GM18505 (cell line): ENCODE measurements at regions not wholly inside any gene's neighbourhood (a gene's known extent, or its start where the extent isn't known, plus 50 kb on each side); places are given as distances from the start of the nearest gene placed in this dataset.
A peak's percentile ranks its signal among the peaks of the same experiment; 100 is the strongest.

Experiments
- ATAC-seq: cut with Tn5 transposase; IDR thresholded peaks from one replicate; pipeline ENCODE4 v1.9.1; 2021; ENCODE audit not compliant: unreplicated experiment
- POLR2A ChIP-seq: IDR thresholded peaks from 4 replicates; pipeline ENCODE4 v1.6.1; 2011; ENCODE audit warnings: borderline replicate concordance; ENCODE audit not compliant: insufficient read depth, insufficient read length; ENCODE audit errors: extremely low read depth

GRCh38 chr21:36235058-36235582, 78.5 kb downstream of the DOP1B start:
- no peak for ATAC-seq
- TF ChIP-seq POLR2A: no peak

- no peak for TF ChIP-seq POLR2A
- ATAC-seq: no peak
Observed at GRCh38 chr21:36236052-36236730, 79.6 kb downstream of the DOP1B start.

- no peak for ATAC-seq
- no peak for TF ChIP-seq POLR2A
Observed at GRCh38 chr21:36237441-36237840, 80.8 kb downstream of the DOP1B start.

GRCh38 chr21:36239585-36239984, 80.4 kb upstream of the MORC3 start:
- TF ChIP-seq POLR2A: no peak
- no peak for ATAC-seq

GRCh38 chr21:36241717-36242116, 78.3 kb upstream of the MORC3 start:
- no peak for TF ChIP-seq POLR2A
- no peak for ATAC-seq

GRCh38 chr21:36245115-36245514, 74.9 kb upstream of the MORC3 start:
- no peak for TF ChIP-seq POLR2A
- ATAC-seq: no peak

- no peak for ATAC-seq
Observed at GRCh38 chr21:36245649-36246048, 74.3 kb upstream of the MORC3 start.

GRCh38 chr21:36246080-36246631, 73.8 kb upstream of the MORC3 start:
- TF ChIP-seq POLR2A: no peak
- no peak for ATAC-seq

More at GRCh38 chr21:36245649-36246048, 74.3 kb upstream of the MORC3 start:
- no peak for TF ChIP-seq POLR2A

- TF ChIP-seq POLR2A: no peak
- ATAC-seq: no peak
Observed at GRCh38 chr21:36247316-36248010, 72.5 kb upstream of the MORC3 start.

GRCh38 chr21:36249576-36250422, 70.2 kb upstream of the MORC3 start:
- no peak for TF ChIP-seq POLR2A

GRCh38 chr21:36250423-36251075, 69.4 kb upstream of the MORC3 start:
- TF ChIP-seq POLR2A: no peak

More at GRCh38 chr21:36249576-36250422, 70.2 kb upstream of the MORC3 start:
- no peak for ATAC-seq

GRCh38 chr21:36254106-36254941, 65.7 kb upstream of the MORC3 start:
- TF ChIP-seq POLR2A: no peak
- ATAC-seq: no peak

More at GRCh38 chr21:36250423-36251075, 69.4 kb upstream of the MORC3 start:
- no peak for ATAC-seq

- ATAC-seq: peak; percentile 59
- TF ChIP-seq POLR2A: no peak
Observed at GRCh38 chr21:36255663-36256062, 64.3 kb upstream of the MORC3 start.
